WTC11 (cell line): ENCODE measurements at regions not wholly inside any gene's neighbourhood (a gene's known extent, or its start where the extent isn't known, plus 50 kb on each side); places are given as distances from the start of the nearest gene placed in this dataset.

Source experiments
- CREB1 ChIP-seq: sonication (generic); formaldehyde crosslinking; IDR thresholded peaks from 2 replicates; pipeline ENCODE4 v1.8.0; 2023; ENCODE audit warnings: mild to moderate bottlenecking, missing genetic modification reagents
- CREM ChIP-seq: sonication (generic); formaldehyde crosslinking; IDR thresholded peaks from 2 replicates; pipeline ENCODE4 v1.8.1; 2022; ENCODE audit warnings: mild to moderate bottlenecking, missing genetic modification reagents, moderate library complexity
- ELF4 ChIP-seq: sonication (generic); formaldehyde crosslinking; IDR thresholded peaks from 2 replicates; pipeline ENCODE4 v1.8.1; 2022; ENCODE audit warnings: low read depth, mild to moderate bottlenecking, moderate library complexity, missing genetic modification reagents
- JUN ChIP-seq: sonication (generic); formaldehyde crosslinking; IDR thresholded peaks from 2 replicates; pipeline ENCODE4 v1.8.0; 2023; ENCODE audit warnings: mild to moderate bottlenecking, missing genetic modification reagents
- PRRX2 ChIP-seq: fragments of 250-450 bp; sonication (Bioruptor Pico); IDR thresholded peaks from 2 replicates; pipeline ENCODE4 v1.8.0; 2021; ENCODE audit warnings: mild to moderate bottlenecking
- SP1 ChIP-seq: sonication (generic); formaldehyde crosslinking; conservative IDR thresholded peaks from 2 replicates; pipeline ENCODE4 v1.8.1; 2022; ENCODE audit warnings: missing genetic modification reagents
- TF ChIP-seq, protein P1 (sequence below): fragments of 200-600 bp; IDR thresholded peaks from 2 replicates; pipeline ENCODE4 v1.8.0; 2022; ENCODE audit warnings: antibody characterized with exemption
- TF ChIP-seq, protein P2 (sequence below): sonication (generic); formaldehyde crosslinking; IDR thresholded peaks from 2 replicates; pipeline ENCODE4 v1.8.1; 2023; ENCODE audit warnings: mild to moderate bottlenecking, missing genetic modification reagents, moderate library complexity
- TF ChIP-seq, protein P3 (sequence below): sonication (generic); formaldehyde crosslinking; IDR thresholded peaks from 2 replicates; pipeline ENCODE4 v1.8.0; 2022; ENCODE audit warnings: mild to moderate bottlenecking, missing genetic modification reagents
- TF ChIP-seq, protein P4 (sequence below): sonication (generic); formaldehyde crosslinking; IDR thresholded peaks from 2 replicates; pipeline ENCODE4 v1.8.1; 2022; ENCODE audit warnings: mild to moderate bottlenecking, moderate library complexity, missing genetic modification reagents
- TF ChIP-seq, protein P5 (sequence below): sonication (generic); formaldehyde crosslinking; IDR thresholded peaks from 2 replicates; pipeline ENCODE4 v1.8.0; 2022; ENCODE audit warnings: mild to moderate bottlenecking, missing genetic modification reagents
- TF ChIP-seq, protein P6 (sequence below): sonication (generic); formaldehyde crosslinking; IDR thresholded peaks from 2 replicates; pipeline ENCODE4 v1.8.1; 2023; ENCODE audit warnings: mild to moderate bottlenecking, missing genetic modification reagents, moderate library complexity

DNA sequence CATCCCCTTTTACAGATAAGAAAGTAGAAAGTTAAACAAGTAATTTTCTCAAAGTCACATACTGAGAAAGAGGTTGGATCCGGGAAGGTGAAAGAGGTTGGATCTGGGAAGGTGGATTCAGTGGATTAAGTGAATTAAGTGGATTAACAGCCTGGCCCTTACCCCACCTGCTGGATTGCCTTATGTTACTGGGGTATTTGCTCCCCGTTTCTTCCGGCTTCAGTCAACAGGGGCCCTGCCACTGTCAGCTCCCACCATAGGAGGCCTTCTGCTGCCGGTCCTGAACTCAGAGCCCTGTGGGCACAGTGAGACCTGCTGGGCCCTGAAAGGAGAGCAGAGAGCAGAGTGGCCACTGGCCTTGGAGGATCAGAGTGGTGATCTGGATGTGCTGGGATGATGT lies 113.2 kb downstream of the VAPA start:
- TF ChIP-seq, protein P1, sequence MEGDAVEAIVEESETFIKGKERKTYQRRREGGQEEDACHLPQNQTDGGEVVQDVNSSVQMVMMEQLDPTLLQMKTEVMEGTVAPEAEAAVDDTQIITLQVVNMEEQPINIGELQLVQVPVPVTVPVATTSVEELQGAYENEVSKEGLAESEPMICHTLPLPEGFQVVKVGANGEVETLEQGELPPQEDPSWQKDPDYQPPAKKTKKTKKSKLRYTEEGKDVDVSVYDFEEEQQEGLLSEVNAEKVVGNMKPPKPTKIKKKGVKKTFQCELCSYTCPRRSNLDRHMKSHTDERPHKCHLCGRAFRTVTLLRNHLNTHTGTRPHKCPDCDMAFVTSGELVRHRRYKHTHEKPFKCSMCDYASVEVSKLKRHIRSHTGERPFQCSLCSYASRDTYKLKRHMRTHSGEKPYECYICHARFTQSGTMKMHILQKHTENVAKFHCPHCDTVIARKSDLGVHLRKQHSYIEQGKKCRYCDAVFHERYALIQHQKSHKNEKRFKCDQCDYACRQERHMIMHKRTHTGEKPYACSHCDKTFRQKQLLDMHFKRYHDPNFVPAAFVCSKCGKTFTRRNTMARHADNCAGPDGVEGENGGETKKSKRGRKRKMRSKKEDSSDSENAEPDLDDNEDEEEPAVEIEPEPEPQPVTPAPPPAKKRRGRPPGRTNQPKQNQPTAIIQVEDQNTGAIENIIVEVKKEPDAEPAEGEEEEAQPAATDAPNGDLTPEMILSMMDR = no peak
- TF ChIP-seq, protein P2, sequence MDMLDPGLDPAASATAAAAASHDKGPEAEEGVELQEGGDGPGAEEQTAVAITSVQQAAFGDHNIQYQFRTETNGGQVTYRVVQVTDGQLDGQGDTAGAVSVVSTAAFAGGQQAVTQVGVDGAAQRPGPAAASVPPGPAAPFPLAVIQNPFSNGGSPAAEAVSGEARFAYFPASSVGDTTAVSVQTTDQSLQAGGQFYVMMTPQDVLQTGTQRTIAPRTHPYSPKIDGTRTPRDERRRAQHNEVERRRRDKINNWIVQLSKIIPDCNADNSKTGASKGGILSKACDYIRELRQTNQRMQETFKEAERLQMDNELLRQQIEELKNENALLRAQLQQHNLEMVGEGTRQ (CRISPR knock-in tag) = no peak
- TF ChIP-seq, protein P3, sequence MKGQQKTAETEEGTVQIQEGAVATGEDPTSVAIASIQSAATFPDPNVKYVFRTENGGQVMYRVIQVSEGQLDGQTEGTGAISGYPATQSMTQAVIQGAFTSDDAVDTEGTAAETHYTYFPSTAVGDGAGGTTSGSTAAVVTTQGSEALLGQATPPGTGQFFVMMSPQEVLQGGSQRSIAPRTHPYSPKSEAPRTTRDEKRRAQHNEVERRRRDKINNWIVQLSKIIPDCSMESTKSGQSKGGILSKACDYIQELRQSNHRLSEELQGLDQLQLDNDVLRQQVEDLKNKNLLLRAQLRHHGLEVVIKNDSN (CRISPR knock-in tag) = no peak
- TF ChIP-seq CREM (CRISPR knock-in tag) = no peak
- no peak for TF ChIP-seq SP1 (CRISPR knock-in tag)
- TF ChIP-seq, protein P4, sequence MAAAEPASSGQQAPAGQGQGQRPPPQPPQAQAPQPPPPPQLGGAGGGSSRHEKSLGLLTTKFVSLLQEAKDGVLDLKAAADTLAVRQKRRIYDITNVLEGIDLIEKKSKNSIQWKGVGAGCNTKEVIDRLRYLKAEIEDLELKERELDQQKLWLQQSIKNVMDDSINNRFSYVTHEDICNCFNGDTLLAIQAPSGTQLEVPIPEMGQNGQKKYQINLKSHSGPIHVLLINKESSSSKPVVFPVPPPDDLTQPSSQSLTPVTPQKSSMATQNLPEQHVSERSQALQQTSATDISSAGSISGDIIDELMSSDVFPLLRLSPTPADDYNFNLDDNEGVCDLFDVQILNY (CRISPR knock-in tag) = no peak
- TF ChIP-seq PRRX2 = no peak
- TF ChIP-seq JUN (CRISPR knock-in tag) = no peak
- no peak for TF ChIP-seq CREB1 (CRISPR knock-in tag)
- TF ChIP-seq, protein P5, sequence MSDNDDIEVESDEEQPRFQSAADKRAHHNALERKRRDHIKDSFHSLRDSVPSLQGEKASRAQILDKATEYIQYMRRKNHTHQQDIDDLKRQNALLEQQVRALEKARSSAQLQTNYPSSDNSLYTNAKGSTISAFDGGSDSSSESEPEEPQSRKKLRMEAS (CRISPR knock-in tag) = no peak
- TF ChIP-seq, protein P6, sequence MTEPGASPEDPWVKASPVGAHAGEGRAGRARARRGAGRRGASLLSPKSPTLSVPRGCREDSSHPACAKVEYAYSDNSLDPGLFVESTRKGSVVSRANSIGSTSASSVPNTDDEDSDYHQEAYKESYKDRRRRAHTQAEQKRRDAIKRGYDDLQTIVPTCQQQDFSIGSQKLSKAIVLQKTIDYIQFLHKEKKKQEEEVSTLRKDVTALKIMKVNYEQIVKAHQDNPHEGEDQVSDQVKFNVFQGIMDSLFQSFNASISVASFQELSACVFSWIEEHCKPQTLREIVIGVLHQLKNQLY = no peak
- TF ChIP-seq ELF4 (CRISPR knock-in tag) = no peak
